ENCODE measurements at regions not wholly inside any gene's neighbourhood (a gene's known extent, or its start where the extent isn't known, plus 50 kb on each side); places are given as distances from the start of the nearest gene placed in this dataset.

DNA sequence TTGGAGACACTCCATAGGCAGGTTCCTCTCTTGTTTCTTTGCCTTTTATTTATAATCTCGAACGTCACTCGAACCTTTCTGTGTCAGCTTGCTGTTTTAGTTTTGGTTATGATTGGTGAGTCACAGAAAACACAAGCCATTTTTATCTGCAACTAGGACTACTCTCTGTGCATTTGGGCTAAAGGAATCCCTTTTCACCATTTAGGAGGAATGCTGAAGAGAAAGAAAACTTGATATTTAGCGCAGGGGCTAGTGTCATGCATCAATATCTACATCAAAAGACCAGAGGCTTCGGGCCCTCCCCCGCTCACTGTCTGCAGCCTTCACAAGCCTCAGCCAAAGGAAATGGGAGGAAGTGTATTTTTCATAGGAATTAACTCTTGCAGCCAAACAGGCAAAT, 507.8 kb upstream of the CITED2 start:
- TF ChIP-seq CTCF (conservative IDR thresholded peaks at IDR 0.05; ENCODE audit: low read depth, low read length) (no peak), EZH2 (IDR thresholded peaks at IDR 0.05; ENCODE audit: borderline replicate concordance, low read depth, low read length, poor library complexity, severe bottlenecking) (no peak)

Data from A673 (cell line).